Testis (tissue), 2 donors: ENCODE measurements at regions not wholly inside any gene's neighbourhood (a gene's known extent, or its start where the extent isn't known, plus 50 kb on each side); places are given as distances from the start of the nearest gene placed in this dataset.

Experiments used
- POLR2A ChIP-seq: fragments of 450-650 bp; IDR thresholded peaks from one replicate; pipeline ENCODE4 v1.6.1; 2017; ENCODE audit warnings: antibody characterized with exemption, mild to moderate bottlenecking, moderate library complexity
- TF ChIP-seq, protein P1 (sequence below), 3 experiments: fragments of 450-650 bp in 2 of 3; fragments of 200-600 bp in 1 of 3; sonication (generic) in 1 of 3; IDR thresholded peaks; one replicate each; pipeline ENCODE4 v1.5.1; 2016 to 2019; ENCODE audit warnings: antibody characterized with exemption in 3 of 3, mild to moderate bottlenecking in 2 of 3, moderate library complexity in 1 of 3

DNA sequence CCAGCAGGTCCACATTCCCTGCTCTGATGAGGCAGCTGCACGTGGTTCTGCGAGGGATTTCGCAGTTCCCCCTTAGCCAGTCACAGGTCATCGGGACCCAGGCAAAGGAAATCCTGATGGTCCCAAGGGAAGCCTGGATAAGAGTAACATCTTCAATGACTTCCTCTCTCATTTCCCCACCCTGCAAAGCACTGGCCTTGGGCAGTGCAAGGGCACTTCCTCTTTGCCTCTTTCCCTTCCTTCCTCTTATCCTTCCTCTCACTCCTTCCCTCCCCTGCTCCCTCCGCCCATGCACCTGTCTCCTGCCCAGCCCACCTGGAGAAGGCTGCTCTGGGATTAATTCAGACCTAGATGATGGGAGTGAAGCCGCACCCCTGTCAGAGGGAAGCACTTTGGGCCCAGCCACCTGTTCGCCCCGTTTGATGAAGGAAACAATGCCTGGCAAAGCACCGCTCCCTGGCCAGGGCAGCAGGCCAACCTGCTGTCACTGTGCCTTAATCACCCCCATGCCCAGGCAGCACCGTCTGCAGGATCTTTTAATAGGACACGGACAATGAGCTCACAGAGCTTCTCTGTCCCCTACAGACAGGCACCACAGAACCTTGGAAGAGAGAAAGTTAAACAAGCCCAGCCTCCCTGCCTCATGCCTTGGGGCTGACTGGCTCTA is 113.5 kb upstream of the PABPC3 start:
- TF ChIP-seq, protein P1, sequence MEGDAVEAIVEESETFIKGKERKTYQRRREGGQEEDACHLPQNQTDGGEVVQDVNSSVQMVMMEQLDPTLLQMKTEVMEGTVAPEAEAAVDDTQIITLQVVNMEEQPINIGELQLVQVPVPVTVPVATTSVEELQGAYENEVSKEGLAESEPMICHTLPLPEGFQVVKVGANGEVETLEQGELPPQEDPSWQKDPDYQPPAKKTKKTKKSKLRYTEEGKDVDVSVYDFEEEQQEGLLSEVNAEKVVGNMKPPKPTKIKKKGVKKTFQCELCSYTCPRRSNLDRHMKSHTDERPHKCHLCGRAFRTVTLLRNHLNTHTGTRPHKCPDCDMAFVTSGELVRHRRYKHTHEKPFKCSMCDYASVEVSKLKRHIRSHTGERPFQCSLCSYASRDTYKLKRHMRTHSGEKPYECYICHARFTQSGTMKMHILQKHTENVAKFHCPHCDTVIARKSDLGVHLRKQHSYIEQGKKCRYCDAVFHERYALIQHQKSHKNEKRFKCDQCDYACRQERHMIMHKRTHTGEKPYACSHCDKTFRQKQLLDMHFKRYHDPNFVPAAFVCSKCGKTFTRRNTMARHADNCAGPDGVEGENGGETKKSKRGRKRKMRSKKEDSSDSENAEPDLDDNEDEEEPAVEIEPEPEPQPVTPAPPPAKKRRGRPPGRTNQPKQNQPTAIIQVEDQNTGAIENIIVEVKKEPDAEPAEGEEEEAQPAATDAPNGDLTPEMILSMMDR (IDR thresholded peaks at IDR 0.05), result no peak
- no peak for TF ChIP-seq POLR2A
